Hematopoietic multipotent progenitor cell treated with erythropoietin and hydrocortisone succinate and interleukin-3 and kit ligand, for 6 days (in vitro differentiated cells): ENCODE measurements at regions not wholly inside any gene's neighbourhood (a gene's known extent, or its start where the extent isn't known, plus 50 kb on each side); places are given as distances from the start of the nearest gene placed in this dataset.
"Not testable (repeated sequence)": the region's sequence is repeated elsewhere in the genome, so short reads cannot be mapped to it uniquely, and the experiment has no call there.

Experiments
- DNase-seq: peaks from one replicate; pipeline ENCODE4 v3.0.0-alpha.2; 2015

- DNase-seq: no peak
Measured at GRCh38 chr4:148735432-148736155, 293.4 kb upstream of the NR3C2 start.

GRCh38 chr4:148730766-148731165 lies 288.6 kb upstream of the NR3C2 start:
- DNase-seq: no peak

GRCh38 chr4:148730082-148730640 lies 287.9 kb upstream of the NR3C2 start:
- no peak for DNase-seq

- no peak for DNase-seq
Measured at GRCh38 chr4:148717988-148718387, 275.8 kb upstream of the NR3C2 start.

DNA sequence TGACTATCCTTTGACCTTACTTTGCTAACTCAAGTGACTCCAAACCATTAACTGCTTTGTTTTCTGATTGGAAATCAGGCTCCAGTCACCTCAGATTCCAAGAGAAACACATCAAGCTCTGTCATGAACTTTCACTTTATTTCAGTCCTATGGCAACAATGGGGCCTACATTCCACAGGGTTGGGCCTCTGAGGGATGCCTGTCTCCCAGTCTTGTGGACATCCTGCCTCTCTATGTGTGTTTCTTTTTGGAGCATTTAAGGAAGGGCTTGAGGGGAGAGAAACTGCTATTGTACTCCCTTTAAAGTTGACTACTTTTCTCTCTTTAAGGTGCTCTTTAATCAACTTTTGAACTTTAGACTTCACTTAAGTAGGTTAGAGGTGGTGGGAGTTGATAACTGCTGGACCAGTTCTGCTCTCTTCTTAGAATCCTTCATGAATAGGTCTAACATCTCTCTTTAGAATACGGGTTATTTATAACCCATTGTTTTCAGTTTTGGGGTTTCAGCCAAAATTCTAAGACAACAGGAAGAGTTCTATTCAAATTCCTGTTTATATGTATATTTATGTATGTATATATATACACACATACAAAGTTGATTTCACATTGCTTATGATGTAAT lies 274.3 kb upstream of the NR3C2 start:
- no peak for DNase-seq

- no peak for DNase-seq
Measured at GRCh38 chr4:148704291-148704690, 262.1 kb upstream of the NR3C2 start.

GRCh38 chr4:148694702-148695101 lies 252.5 kb upstream of the NR3C2 start:
- DNase-seq: no peak

- DNase-seq: no peak
Measured at GRCh38 chr4:148693913-148694649, 251.9 kb upstream of the NR3C2 start.

- DNase-seq: no peak
Measured at GRCh38 chr4:148692242-148692641, 250.0 kb upstream of the NR3C2 start.

DNA sequence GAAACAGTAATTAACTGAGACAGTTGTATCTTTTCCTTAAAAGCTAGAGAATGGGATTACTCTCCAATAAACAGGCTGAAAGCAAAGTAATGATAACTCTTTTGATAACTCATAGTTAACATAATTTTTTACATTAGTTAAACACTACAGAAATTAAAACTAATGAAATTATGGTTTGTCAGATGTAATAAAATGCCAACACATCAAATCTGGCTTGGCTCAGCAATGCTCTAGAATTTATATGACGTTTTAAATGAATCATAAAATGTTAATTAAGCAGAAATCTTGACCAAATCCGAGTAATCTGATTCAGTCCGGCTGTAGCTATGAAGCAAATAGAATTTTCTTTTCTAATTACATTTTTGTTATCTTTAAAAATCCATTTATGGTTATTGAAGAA lies 244.2 kb upstream of the NR3C2 start:
- DNase-seq: no peak

- DNase-seq: no peak
Measured at GRCh38 chr4:148684638-148685037, 242.4 kb upstream of the NR3C2 start.

DNA sequence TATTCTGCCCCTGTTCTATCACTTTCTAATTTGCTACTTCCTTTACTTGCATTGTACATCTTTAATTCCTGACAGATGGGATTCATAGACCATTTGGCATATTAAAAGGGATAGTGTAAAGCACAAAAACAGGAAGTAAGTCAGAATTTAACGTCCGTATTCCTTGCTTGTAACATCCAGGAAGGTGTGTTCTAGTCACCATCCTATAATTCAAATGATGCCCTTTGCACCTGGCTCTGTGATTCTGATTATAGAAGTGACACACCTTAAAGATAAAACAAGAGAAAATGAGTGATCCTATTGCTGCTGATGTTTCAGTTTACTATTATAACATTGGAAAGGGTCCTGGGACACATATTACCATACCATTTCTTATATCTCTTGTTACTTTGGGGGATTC lies 238.7 kb upstream of the NR3C2 start:
- DNase-seq: no peak

DNA sequence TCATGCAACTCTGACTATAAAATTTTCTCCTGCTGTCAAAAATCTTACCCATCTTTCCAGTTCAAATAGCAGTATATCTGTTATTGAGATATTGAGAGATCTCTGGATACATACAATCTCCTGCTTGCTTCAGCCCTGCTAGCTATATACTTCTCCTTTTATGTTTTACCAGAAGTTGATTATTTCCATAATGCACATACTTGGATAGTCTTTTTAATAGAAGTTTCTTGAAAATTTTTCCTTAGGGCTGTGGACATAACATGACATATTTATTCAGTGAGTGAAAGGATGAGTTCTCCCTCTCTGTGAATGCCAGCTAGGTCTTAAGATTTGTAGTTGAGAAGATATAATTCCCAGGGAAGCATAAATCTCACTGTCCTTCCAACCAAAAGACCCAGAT lies 234.1 kb upstream of the NR3C2 start:
- no peak for DNase-seq

DNA sequence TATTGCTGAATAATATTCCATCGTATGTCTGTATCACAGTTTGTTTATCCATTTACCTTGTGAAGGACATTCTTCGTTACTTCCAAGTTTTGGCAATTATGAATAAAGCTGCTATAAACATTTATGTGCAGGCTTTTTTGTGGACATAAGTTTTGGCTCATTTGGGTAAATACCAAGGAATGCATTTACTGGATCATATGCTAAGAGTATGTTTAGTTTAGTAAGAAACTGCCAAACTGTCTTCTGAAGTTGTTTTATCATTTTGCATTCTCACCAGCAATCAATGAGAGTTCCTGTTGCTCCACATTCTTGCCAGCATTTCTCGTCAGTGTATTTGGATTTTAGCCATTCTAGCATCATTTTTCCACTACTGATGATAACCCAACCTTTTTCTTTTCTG lies 232.7 kb upstream of the NR3C2 start:
- DNase-seq: no peak

- no peak for DNase-seq
Measured at GRCh38 chr4:148664636-148665035, 222.4 kb upstream of the NR3C2 start.

DNA sequence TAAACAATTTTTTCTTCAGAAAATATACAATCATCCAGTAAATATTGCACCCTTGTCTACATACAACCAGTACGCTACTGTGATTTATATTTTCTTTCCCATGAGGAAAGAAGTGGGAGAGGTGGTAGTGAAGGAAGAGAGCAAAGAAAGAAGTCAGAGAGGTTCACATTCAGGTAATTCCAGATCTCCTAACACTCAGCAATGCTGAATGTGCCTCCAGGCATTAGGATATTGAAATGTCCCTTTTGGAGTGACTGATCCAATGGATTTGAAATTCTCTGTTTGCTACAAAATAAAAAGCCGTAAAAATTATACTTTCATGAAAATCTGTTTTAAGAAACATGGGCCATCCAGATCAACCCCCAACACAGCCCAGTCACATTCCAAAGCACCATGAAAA lies 211.9 kb upstream of the NR3C2 start:
- DNase-seq: no peak

GRCh38 chr4:148653681-148654080 lies 211.5 kb upstream of the NR3C2 start:
- DNase-seq: no peak

GRCh38 chr4:148651991-148652390 lies 209.8 kb upstream of the NR3C2 start:
- no peak for DNase-seq

DNA sequence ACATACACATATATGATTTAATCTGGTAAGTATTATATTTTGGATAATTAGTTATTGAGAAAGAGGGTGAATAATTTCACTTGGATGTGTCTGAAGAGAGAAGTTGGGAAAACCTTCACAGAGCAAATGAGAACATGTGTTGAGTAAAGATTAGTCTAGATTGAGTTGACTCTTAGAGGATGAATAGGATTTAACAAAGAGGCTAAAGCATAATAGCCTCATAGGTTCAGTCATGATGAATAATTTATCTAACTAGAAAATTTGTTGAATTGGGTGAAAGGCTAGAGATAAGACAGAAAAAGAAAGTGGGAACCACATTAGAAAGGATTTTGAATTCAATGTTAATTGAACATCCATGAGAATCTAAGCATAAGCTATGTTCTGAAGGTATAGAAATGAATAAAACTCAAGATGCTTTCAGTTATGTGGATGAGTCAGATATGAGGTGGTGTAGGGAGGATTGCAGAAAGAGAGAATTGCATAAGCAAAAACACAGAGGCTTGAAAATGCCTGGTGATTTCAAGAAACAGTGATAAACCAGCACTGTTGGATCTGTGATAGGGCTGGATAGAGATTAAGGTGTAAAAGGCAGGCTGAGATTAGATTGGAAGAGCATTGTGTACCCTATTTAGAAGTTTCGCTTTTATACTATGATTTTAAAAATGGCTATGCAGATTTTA lies 207.6 kb upstream of the NR3C2 start:
- no peak for DNase-seq

DNA sequence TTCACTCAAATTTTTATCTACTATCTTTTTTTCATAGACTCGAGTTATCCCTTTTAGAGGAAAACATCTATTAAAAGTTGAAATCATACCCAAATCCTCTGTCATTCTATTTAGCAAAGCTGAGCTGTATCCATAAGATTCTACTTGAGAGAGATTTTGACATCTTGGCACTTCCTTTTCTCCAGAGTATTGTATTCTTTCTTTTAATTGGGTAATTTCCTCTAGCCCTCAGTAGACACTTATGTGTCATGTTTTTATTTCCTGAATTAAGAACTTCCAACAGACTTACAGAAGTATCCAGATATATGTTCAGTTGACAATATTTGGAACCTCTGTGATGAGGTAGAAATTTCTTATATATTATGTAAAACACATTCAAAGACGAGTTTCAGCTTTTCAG lies 201.6 kb upstream of the NR3C2 start:
- DNase-seq: no peak

DNA sequence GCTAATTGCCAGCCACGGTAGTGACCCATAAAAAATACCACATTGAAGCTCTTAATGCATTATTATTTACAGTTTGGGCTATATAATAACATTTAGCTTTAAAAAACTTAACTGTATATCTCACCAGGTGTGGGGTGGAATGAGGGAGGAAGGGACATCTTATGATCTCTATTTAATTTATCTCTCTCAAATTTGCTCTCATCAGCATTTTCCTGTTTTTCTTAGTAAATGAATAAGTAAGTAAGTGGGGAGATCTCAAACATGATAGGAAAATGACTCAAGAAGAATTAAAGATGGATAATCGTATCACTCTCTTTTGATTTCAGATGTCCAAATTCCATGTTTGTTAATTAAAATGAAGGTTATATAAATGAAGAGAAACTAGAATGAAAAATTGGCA lies 200.7 kb upstream of the NR3C2 start:
- DNase-seq: no peak

DNA sequence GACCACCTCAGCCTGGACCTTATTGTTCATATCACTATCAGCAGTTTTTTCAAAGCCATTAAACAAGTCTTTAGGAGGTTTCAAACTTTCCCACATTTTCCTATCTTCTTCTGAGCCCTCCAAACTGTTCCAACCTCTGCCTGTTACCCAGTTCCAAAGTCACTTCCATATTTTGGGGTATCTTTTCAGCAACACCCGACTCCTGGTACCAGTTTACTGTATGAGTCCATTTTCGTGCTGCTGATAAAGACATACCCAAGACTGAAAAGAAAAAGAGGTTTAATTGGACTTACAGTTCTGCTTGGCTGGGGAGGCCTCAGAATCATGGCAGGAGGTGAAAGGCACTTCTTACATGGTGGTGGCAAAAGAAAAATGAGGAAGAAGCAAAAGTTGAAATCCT lies 195.9 kb upstream of the NR3C2 start:
- not testable (repeated sequence) for DNase-seq

DNA sequence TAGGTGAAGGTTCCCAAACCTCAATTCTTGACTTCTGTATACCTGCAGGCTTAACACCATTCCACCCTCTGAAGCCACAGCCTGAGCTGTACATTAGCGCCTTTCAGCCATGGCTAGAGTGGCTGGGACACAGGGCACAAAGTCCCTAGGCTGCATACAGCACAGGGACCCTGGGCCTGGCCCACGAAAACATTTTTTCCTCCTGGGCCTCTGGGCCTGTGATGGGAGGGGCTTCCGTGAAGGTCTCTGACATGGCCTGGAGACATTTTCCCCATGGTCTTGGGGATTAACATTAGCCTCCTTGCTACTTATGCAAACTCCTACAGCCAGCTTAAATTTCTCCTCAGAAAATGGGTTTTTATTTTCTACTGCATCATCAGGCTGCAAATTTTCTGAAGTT lies 195.2 kb upstream of the NR3C2 start:
- not testable (repeated sequence) for DNase-seq
